H9 (cell line): ENCODE measurements at regions not wholly inside any gene's neighbourhood (a gene's known extent, or its start where the extent isn't known, plus 50 kb on each side); places are given as distances from the start of the nearest gene placed in this dataset.

Experiments used
- DNase-seq: peaks from one replicate; pipeline ENCODE4 v3.0.0-alpha.2; 2017
- H2AFZ ChIP-seq: one replicate; pipeline ENCODE4 v1.6.1; 2013; ENCODE audit warnings: mild to moderate bottlenecking, low read length, control low read depth, moderate library complexity
- H2AK5ac ChIP-seq: 2 replicates; pipeline ENCODE4 v1.6.1; 2013; ENCODE audit warnings: low read length, control low read depth, mixed read lengths; ENCODE audit not compliant: insufficient read length
- H2BK120ac ChIP-seq: one replicate; pipeline ENCODE4 v1.6.1; 2013; ENCODE audit warnings: low read depth, mild to moderate bottlenecking, low read length, control low read depth, inconsistent platforms; ENCODE audit not compliant: poor library complexity, severe bottlenecking
- H2BK12ac ChIP-seq: 2 replicates; pipeline ENCODE4 v1.6.1; 2013; ENCODE audit warnings: low read length, control low read depth, mixed read lengths, low read depth; ENCODE audit not compliant: insufficient read length
- H2BK15ac ChIP-seq: 2 replicates; pipeline ENCODE4 v1.6.1; 2013; ENCODE audit warnings: low read depth, low read length, control low read depth
- H2BK20ac ChIP-seq: one replicate; pipeline ENCODE4 v1.6.1; 2013; ENCODE audit warnings: low read depth, mild to moderate bottlenecking, low read length, control low read depth, inconsistent platforms; ENCODE audit not compliant: poor library complexity, severe bottlenecking
- H2BK5ac ChIP-seq: 2 replicates; pipeline ENCODE4 v1.6.1; 2013; ENCODE audit warnings: low read length, control low read depth, mixed read lengths; ENCODE audit not compliant: insufficient read length
- H3K14ac ChIP-seq: 2 replicates; pipeline ENCODE4 v1.6.1; 2013; ENCODE audit warnings: low read length, control low read depth; ENCODE audit not compliant: insufficient read depth
- H3K18ac ChIP-seq: 2 replicates; pipeline ENCODE4 v1.6.1; 2013; ENCODE audit warnings: low read depth, mild to moderate bottlenecking, mixed read lengths, low read length, control low read depth; ENCODE audit not compliant: insufficient read length
- H3K23ac ChIP-seq: 2 replicates; pipeline ENCODE4 v1.6.1; 2013; ENCODE audit warnings: low read length, control low read depth, mixed read lengths, low read depth; ENCODE audit not compliant: insufficient read length
- H3K23me2 ChIP-seq: 2 replicates; pipeline ENCODE4 v1.6.1; 2013; ENCODE audit warnings: low read depth, mild to moderate bottlenecking, mixed read lengths, low read length, control low read depth; ENCODE audit not compliant: insufficient read length, poor library complexity, severe bottlenecking
- H3K27ac ChIP-seq: 2 replicates; pipeline ENCODE4 v1.5.1; 2013; ENCODE audit warnings: low read length, control low read depth, mixed read lengths, low read depth; ENCODE audit not compliant: insufficient read length
- H3K27me3 ChIP-seq: 2 replicates; pipeline ENCODE4 v1.6.1; 2013; ENCODE audit warnings: low read length, control low read depth, inconsistent platforms; ENCODE audit not compliant: insufficient read depth
- H3K4ac ChIP-seq: 2 replicates; pipeline ENCODE4 v1.6.1; 2013; ENCODE audit warnings: low read depth, mild to moderate bottlenecking, control low read depth, inconsistent platforms, low read length, moderate library complexity
- H3K4me1 ChIP-seq: 2 replicates; pipeline ENCODE4 v1.6.1; 2013; ENCODE audit warnings: low read length, control low read depth, inconsistent platforms; ENCODE audit not compliant: insufficient read depth
- H3K4me2 ChIP-seq: 2 replicates; pipeline ENCODE4 v1.6.1; 2013; ENCODE audit warnings: low read length, control low read depth, mixed read lengths; ENCODE audit not compliant: insufficient read length, insufficient read depth
- H3K56ac ChIP-seq: 2 replicates; pipeline ENCODE4 v1.6.1; 2013; ENCODE audit warnings: low read depth, mild to moderate bottlenecking, mixed read lengths, low read length, control low read depth; ENCODE audit not compliant: insufficient read length
- H3K79me1 ChIP-seq: 2 replicates; pipeline ENCODE4 v1.6.1; 2013; ENCODE audit warnings: low read depth, mild to moderate bottlenecking, moderate library complexity, low read length, control low read depth, inconsistent platforms; ENCODE audit not compliant: insufficient read depth, poor library complexity, severe bottlenecking
- H3K79me2 ChIP-seq: 2 replicates; pipeline ENCODE4 v1.6.1; 2013; ENCODE audit warnings: low read length, control low read depth, inconsistent platforms; ENCODE audit not compliant: insufficient read depth
- H3K9ac ChIP-seq: 2 replicates; pipeline ENCODE4 v1.6.1; 2013; ENCODE audit warnings: low read length, control low read depth, mixed read lengths; ENCODE audit not compliant: insufficient read length; ENCODE audit errors: extremely low read depth
- H3K9me3 ChIP-seq: one replicate; pipeline ENCODE4 v1.6.1; 2013; ENCODE audit warnings: low read depth, low read length, inconsistent platforms; ENCODE audit not compliant: control insufficient read depth
- H3T11ph ChIP-seq: one replicate; pipeline ENCODE4 v1.6.1; 2013; ENCODE audit warnings: mild to moderate bottlenecking, low read length, control low read depth, inconsistent platforms
- H4K20me1 ChIP-seq: one replicate; pipeline ENCODE4 v1.6.1; 2013; ENCODE audit not compliant: control insufficient read depth, insufficient read length, insufficient read depth
- H4K5ac ChIP-seq: 2 replicates; pipeline ENCODE4 v1.6.1; 2013; ENCODE audit warnings: low read depth, mild to moderate bottlenecking, mixed read lengths, low read length, control low read depth; ENCODE audit not compliant: insufficient read length
- H4K8ac ChIP-seq: replicated peaks from 2 replicates; pipeline ENCODE4 v1.6.1; 2013; ENCODE audit warnings: low read length, control low read depth, mixed read lengths, low read depth; ENCODE audit not compliant: insufficient read length
- H4K91ac ChIP-seq: 2 replicates; pipeline ENCODE4 v1.6.1; 2013; ENCODE audit warnings: low read depth, mild to moderate bottlenecking, moderate library complexity, mixed read lengths, low read length, control low read depth; ENCODE audit not compliant: insufficient read length
- H3K27ac Mint-ChIP-seq, 3 experiments: 2 replicates in 2 of 3; 3 replicates in 1 of 3; pipeline ENCODE4 v1.8.0; 2020 to 2021; ENCODE audit warnings: mixed read lengths in 3 of 3, mild to moderate bottlenecking in 1 of 3, moderate library complexity in 1 of 3
- H3K27me3 Mint-ChIP-seq: 2 replicates; pipeline ENCODE4 v1.8.0; 2021; ENCODE audit warnings: low read depth, mild to moderate bottlenecking, moderate library complexity, mixed read lengths
- H3K36me3 Mint-ChIP-seq, 3 experiments: 2 replicates in 2 of 3; 3 replicates in 1 of 3; pipeline ENCODE4 v1.8.0; 2020 to 2021; ENCODE audit warnings: low read depth in 3 of 3, mixed read lengths in 3 of 3; ENCODE audit not compliant: insufficient read depth in 1 of 3
- H3K4me1 Mint-ChIP-seq, 2 experiments: 2 replicates each; pipeline ENCODE4 v1.8.0; 2020; ENCODE audit warnings: mixed read lengths in 2 of 2
- H3K4me3 Mint-ChIP-seq, 2 experiments: 2 replicates in 1 of 2; 3 replicates in 1 of 2; pipeline ENCODE4 v1.8.0; 2020 to 2021; ENCODE audit warnings: mild to moderate bottlenecking in 2 of 2, mixed read lengths in 2 of 2, moderate library complexity in 1 of 2
- H3K9me3 Mint-ChIP-seq, 2 experiments: 2 replicates in 1 of 2; 3 replicates in 1 of 2; pipeline ENCODE4 v1.8.0; 2020; ENCODE audit warnings: mild to moderate bottlenecking in 2 of 2, mixed read lengths in 2 of 2, moderate library complexity in 1 of 2
- WGBS: extraction: QIAGEN DNeasy Blood & Tissue Kit; methylation state at CpG from one replicate; pipeline ENCODE4 v1.1.7; 2013; ENCODE audit warnings: missing lambda C conversion rate, low lambda C conversion rate, mixed read lengths; ENCODE audit not compliant: insufficient read length; ENCODE audit errors: extremely low coverage; 5-methylcytosine and 5-hydroxymethylcytosine counted together
- TF ChIP-seq, protein P1 (sequence below): fragments of 200-600 bp; sonication (generic); conservative IDR thresholded peaks from 3 replicates; pipeline ENCODE4 v1.8.0; 2021; ENCODE audit warnings: antibody characterized with exemption, mild to moderate bottlenecking

DNA sequence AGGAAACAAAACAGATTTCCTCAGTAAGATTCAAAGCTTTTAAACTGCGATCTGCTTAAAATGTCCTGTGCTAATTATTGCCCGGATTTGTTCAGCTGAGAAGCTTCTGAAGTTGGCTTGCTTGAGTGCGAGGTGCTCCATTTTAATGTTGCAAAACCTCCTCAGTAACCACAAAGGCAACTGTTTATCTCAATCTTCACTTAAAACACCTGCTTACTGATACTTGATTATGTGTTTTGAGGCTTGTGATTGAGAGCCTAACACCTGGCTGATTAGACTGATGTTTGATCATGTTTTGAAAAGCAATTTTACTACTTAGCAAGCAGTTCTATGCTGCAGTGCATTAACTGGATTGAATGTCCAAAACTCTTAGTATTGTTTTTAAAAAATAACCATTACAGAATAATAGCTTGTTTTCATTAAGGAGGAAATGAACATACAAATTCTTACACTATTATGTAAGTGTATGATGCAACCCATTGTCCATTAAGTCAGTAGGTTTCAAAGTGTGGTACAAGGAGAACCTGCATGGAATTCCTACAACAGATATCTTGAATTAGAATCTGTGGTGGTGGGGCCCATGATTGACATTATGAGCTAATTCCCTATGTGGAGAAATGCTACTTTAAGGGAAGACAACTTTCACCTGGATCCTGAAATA lies 96.9 kb upstream of the FAM180A start:
- no peak overlapping the region for H3T11ph ChIP-seq
- no peak overlapping the region for H3K4ac ChIP-seq
- Mint-ChIP-seq H3K4me1 (peaks cover 0 to 8% of the 10 kb centered on the region in 2 experiments; a peak in 3 of 4 replicates), H3K9me3 (no peaks in the 10 kb centered on the region), H3K4me3 (no peak overlapping the region), H3K27me3 (no peaks in the 10 kb centered on the region; the same call in 1 of the 2 replicates), H3K27ac (no peak overlapping the region), H3K36me3 (no peaks in the 10 kb centered on the region)
- TF ChIP-seq, protein P1, sequence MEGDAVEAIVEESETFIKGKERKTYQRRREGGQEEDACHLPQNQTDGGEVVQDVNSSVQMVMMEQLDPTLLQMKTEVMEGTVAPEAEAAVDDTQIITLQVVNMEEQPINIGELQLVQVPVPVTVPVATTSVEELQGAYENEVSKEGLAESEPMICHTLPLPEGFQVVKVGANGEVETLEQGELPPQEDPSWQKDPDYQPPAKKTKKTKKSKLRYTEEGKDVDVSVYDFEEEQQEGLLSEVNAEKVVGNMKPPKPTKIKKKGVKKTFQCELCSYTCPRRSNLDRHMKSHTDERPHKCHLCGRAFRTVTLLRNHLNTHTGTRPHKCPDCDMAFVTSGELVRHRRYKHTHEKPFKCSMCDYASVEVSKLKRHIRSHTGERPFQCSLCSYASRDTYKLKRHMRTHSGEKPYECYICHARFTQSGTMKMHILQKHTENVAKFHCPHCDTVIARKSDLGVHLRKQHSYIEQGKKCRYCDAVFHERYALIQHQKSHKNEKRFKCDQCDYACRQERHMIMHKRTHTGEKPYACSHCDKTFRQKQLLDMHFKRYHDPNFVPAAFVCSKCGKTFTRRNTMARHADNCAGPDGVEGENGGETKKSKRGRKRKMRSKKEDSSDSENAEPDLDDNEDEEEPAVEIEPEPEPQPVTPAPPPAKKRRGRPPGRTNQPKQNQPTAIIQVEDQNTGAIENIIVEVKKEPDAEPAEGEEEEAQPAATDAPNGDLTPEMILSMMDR: no peak
- no peak overlapping the region for H3K56ac ChIP-seq
- H3K9me3 ChIP-seq: no peaks in the 10 kb centered on the region
- H2AK5ac ChIP-seq: no peak overlapping the region
- H2AFZ ChIP-seq: no peak overlapping the region
- H3K23ac ChIP-seq: no peak overlapping the region
- H4K8ac ChIP-seq: no peak overlapping the region
- DNase-seq: no peak
- H4K91ac ChIP-seq: no peak overlapping the region
- H2BK120ac ChIP-seq: no peak overlapping the region
- H3K23me2 ChIP-seq: no peaks in the 10 kb centered on the region
- no peak overlapping the region for H2BK5ac ChIP-seq
- H3K79me1 ChIP-seq: no peaks in the 10 kb centered on the region
- H3K14ac ChIP-seq: no peak overlapping the region
- WGBS: no CpG with 5 or more reads among the region's 3 CpGs
- H4K5ac ChIP-seq: no peak overlapping the region
- H3K79me2 ChIP-seq: no peaks in the 10 kb centered on the region
- no peak overlapping the region for H2BK15ac ChIP-seq
- no peaks in the 10 kb centered on the region for H3K27me3 ChIP-seq
- H2BK12ac ChIP-seq: no peak overlapping the region
- H2BK20ac ChIP-seq: no peak overlapping the region
- 0 out of 2 replicates have a peak, but pooled peaks cover 2% of the 10 kb centered on the region for H3K4me1 ChIP-seq
- no peak overlapping the region for H3K9ac ChIP-seq
- H4K20me1 ChIP-seq: no peaks in the 10 kb centered on the region
- H3K18ac ChIP-seq: no peak overlapping the region
- H3K27ac ChIP-seq: no peak overlapping the region
- H3K4me2 ChIP-seq: no peak overlapping the region
